ENCODE measurements at regions not wholly inside any gene's neighbourhood (a gene's known extent, or its start where the extent isn't known, plus 50 kb on each side); places are given as distances from the start of the nearest gene placed in this dataset.
A peak's percentile ranks its signal among the peaks of the same experiment; 100 is the strongest.
"Not testable (repeated sequence)": the region's sequence is repeated elsewhere in the genome, so short reads cannot be mapped to it uniquely, and the experiment has no call there.

DNA sequence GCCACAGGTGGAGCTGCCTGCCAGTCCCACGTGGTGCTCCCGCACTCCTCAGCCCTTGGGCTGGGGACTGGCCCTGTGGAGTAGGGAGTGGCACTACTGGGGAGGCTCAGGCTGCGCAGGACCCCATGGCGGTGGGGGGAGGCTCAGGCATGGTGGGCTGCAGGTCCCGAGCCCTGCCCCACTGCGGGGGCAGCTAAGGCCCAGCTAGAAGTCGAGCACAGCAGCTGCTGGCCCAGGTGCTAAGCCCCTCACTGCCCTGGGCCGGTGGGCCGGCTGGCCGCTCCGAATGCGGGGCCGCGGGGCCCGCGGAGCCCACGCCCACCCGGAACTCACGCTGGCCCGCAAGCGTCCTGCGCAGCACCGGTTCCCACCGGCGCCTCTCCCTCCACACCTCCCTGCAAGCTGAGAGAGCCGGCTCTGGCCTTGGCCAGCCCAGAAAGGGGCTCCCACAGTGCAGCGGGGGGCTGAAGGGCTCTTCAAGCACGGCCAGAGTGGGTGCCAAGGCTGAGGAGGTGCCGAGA, 76.5 kb upstream of the RGS1 start:
- H3K36me3 ChIP-seq (ENCODE audit: control insufficient read depth in 2 of 2, extremely low read depth in 1 of 2, insufficient read depth in 2 of 2, low read length in 2 of 2); H3K4me3 ChIP-seq (ENCODE audit: control insufficient read depth in 2 of 3, extremely low read depth in 1 of 3, insufficient read depth in 2 of 3, low read depth in 1 of 3, low read length in 3 of 3); H3K4me2 ChIP-seq (ENCODE audit: control insufficient read depth, extremely low read depth, insufficient read depth, low read depth, low read length); H4K20me1 ChIP-seq (ENCODE audit: control insufficient read depth, extremely low read depth, insufficient read depth, low read length); H3K27ac ChIP-seq (ENCODE audit: control insufficient read depth, insufficient read depth, low read length); H3K9me1 ChIP-seq (ENCODE audit: control insufficient read depth, extremely low read depth, insufficient read depth, low read length); FAIRE-seq; H3K9me3 ChIP-seq (ENCODE audit: control insufficient read depth, low read depth, low read length); H3K79me2 ChIP-seq (ENCODE audit: control insufficient read depth, insufficient read depth, low read length); H3K9ac ChIP-seq (ENCODE audit: control insufficient read depth, extremely low read depth, insufficient read depth, low read length); DNase-seq (ENCODE audit: low read depth, low spot score); H3K27me3 ChIP-seq (ENCODE audit: control insufficient read depth, extremely low read depth, insufficient read depth, low read length); H3K4me1 ChIP-seq (ENCODE audit: control insufficient read depth, extremely low read depth, insufficient read depth, low read length); H2AFZ ChIP-seq (ENCODE audit: control insufficient read depth, low read length); dilution Hi-C loops (cut with MboI; ENCODE audit: extremely low pct_ligation_motif_present, low sequenced_read_pairs): not testable (repeated sequence)

DNA sequence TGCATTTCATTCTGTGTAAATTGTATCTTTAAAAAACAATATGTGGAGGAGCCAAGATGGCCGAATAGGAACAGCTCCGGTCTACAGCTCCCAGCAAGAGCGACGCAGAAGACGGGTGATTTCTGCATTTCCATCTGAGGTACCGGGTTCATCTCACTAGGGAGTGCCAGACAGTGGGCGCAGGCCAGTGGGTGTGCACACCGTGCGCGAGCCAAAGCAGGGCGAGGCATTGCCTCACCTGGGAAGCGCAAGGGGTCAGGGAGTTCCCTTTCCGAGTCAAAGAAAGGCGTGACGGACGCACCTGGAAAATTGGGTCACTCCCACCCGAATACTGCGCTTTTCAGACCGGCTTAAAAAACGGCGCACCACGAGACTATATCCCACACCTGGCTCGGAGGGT, 75.0 kb upstream of the RGS1 start:
- dilution Hi-C loops (cut with MboI; ENCODE audit: extremely low pct_ligation_motif_present, low sequenced_read_pairs): not testable (repeated sequence)

DNA sequence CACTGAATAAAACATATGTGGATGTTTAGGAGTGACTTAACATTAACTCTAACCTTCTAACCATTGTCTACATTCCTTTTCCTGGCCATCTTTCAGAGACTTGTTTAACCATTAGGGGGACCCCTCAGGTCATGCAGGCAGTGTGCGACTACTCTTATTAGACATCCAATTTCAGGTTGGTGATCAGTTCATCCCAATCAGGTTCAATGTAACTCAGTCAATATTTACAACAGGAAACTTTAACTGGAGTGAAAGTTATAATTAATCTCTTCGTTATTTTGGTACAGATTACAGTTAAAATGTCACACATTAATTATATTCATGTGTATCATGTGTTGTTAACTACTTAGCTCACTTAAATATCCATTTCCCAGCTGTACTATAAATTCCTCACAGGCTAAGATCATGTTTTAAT, 68.8 kb upstream of the RGS1 start:
- no peak overlapping the region for H3K27ac ChIP-seq (ENCODE audit: control insufficient read depth, insufficient read depth, low read length)
- no peaks in the 10 kb centered on the region for H3K27me3 ChIP-seq (ENCODE audit: control insufficient read depth, extremely low read depth, insufficient read depth, low read length)
- H4K20me1 ChIP-seq (ENCODE audit: control insufficient read depth, extremely low read depth, insufficient read depth, low read length): no peaks in the 10 kb centered on the region
- H3K36me3 ChIP-seq (ENCODE audit: control insufficient read depth in 2 of 2, extremely low read depth in 1 of 2, insufficient read depth in 2 of 2, low read length in 2 of 2): no peaks in the 10 kb centered on the region
- TF ChIP-seq EZH2 (IDR thresholded peaks at IDR 0.05; ENCODE audit: low read length): no peak
- TF ChIP-seq, protein P1, sequence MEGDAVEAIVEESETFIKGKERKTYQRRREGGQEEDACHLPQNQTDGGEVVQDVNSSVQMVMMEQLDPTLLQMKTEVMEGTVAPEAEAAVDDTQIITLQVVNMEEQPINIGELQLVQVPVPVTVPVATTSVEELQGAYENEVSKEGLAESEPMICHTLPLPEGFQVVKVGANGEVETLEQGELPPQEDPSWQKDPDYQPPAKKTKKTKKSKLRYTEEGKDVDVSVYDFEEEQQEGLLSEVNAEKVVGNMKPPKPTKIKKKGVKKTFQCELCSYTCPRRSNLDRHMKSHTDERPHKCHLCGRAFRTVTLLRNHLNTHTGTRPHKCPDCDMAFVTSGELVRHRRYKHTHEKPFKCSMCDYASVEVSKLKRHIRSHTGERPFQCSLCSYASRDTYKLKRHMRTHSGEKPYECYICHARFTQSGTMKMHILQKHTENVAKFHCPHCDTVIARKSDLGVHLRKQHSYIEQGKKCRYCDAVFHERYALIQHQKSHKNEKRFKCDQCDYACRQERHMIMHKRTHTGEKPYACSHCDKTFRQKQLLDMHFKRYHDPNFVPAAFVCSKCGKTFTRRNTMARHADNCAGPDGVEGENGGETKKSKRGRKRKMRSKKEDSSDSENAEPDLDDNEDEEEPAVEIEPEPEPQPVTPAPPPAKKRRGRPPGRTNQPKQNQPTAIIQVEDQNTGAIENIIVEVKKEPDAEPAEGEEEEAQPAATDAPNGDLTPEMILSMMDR (optimal IDR thresholded peaks at IDR 0.05 in 1 of 3, IDR thresholded peaks at IDR 0.05 in 1 of 3, conservative IDR thresholded peaks at IDR 0.05 in 1 of 3; ENCODE audit: extremely low read depth in 1 of 3, insufficient read depth in 2 of 3, low read length in 3 of 3): peak in 2 of 3 experiments; percentile 21 to 54
- H3K79me2 ChIP-seq (ENCODE audit: control insufficient read depth, insufficient read depth, low read length): no peaks in the 10 kb centered on the region
- H3K9ac ChIP-seq (ENCODE audit: control insufficient read depth, extremely low read depth, insufficient read depth, low read length): no peak overlapping the region
- no peak for FAIRE-seq
- H3K4me2 ChIP-seq (ENCODE audit: control insufficient read depth, extremely low read depth, insufficient read depth, low read depth, low read length): no peak overlapping the region
- DNase-seq (ENCODE audit: low read depth, low spot score): no peak
- H3K9me3 ChIP-seq (ENCODE audit: control insufficient read depth, low read depth, low read length): no peaks in the 10 kb centered on the region
- dilution Hi-C loops (cut with MboI; ENCODE audit: extremely low pct_ligation_motif_present, low sequenced_read_pairs): no loop called here
- H3K4me3 ChIP-seq (ENCODE audit: control insufficient read depth in 2 of 3, extremely low read depth in 1 of 3, insufficient read depth in 2 of 3, low read depth in 1 of 3, low read length in 3 of 3): no peak overlapping the region
- no peak overlapping the region for H2AFZ ChIP-seq (ENCODE audit: control insufficient read depth, low read length)
- no peaks in the 10 kb centered on the region for H3K4me1 ChIP-seq (ENCODE audit: control insufficient read depth, extremely low read depth, insufficient read depth, low read length)
- no peaks in the 10 kb centered on the region for H3K9me1 ChIP-seq (ENCODE audit: control insufficient read depth, extremely low read depth, insufficient read depth, low read length)

More for the DNA sequence above, 75.0 kb upstream of the RGS1 start:
- not testable (repeated sequence) for H3K27ac ChIP-seq (ENCODE audit: control insufficient read depth, insufficient read depth, low read length); H3K4me2 ChIP-seq (ENCODE audit: control insufficient read depth, extremely low read depth, insufficient read depth, low read depth, low read length); H3K4me3 ChIP-seq (ENCODE audit: control insufficient read depth in 2 of 3, extremely low read depth in 1 of 3, insufficient read depth in 2 of 3, low read depth in 1 of 3, low read length in 3 of 3); DNase-seq (ENCODE audit: low read depth, low spot score); H3K27me3 ChIP-seq (ENCODE audit: control insufficient read depth, extremely low read depth, insufficient read depth, low read length); H4K20me1 ChIP-seq (ENCODE audit: control insufficient read depth, extremely low read depth, insufficient read depth, low read length); H2AFZ ChIP-seq (ENCODE audit: control insufficient read depth, low read length); FAIRE-seq; H3K9ac ChIP-seq (ENCODE audit: control insufficient read depth, extremely low read depth, insufficient read depth, low read length); H3K4me1 ChIP-seq (ENCODE audit: control insufficient read depth, extremely low read depth, insufficient read depth, low read length); H3K9me1 ChIP-seq (ENCODE audit: control insufficient read depth, extremely low read depth, insufficient read depth, low read length); H3K9me3 ChIP-seq (ENCODE audit: control insufficient read depth, low read depth, low read length); H3K79me2 ChIP-seq (ENCODE audit: control insufficient read depth, insufficient read depth, low read length); H3K36me3 ChIP-seq (ENCODE audit: control insufficient read depth in 2 of 2, extremely low read depth in 1 of 2, insufficient read depth in 2 of 2, low read length in 2 of 2)

Data from keratinocyte (primary cell).